NT2/D1 (cell line): ENCODE measurements at regions not wholly inside any gene's neighbourhood (a gene's known extent, or its start where the extent isn't known, plus 50 kb on each side); places are given as distances from the start of the nearest gene placed in this dataset.

Experiments used
- YY1 ChIP-seq: IDR thresholded peaks from 2 replicates; pipeline ENCODE4 v1.6.1; 2011; ENCODE audit not compliant: insufficient read length, insufficient read depth
- ZNF274 ChIP-seq: IDR thresholded peaks from 2 replicates; pipeline ENCODE4 v1.6.1; 2011; ENCODE audit warnings: mild to moderate bottlenecking, low read depth, low read length

GRCh38 chr5:60287174-60287771, 393.7 kb upstream of the PDE4D start:
- TF ChIP-seq YY1 (no peak), ZNF274 (no peak)
